HepG2 (cell line): ENCODE measurements at regions not wholly inside any gene's neighbourhood (a gene's known extent, or its start where the extent isn't known, plus 50 kb on each side); places are given as distances from the start of the nearest gene placed in this dataset.

ENCODE experiments used
- ARNTL ChIP-seq: sonication (generic); formaldehyde crosslinking; IDR thresholded peaks from 2 replicates; pipeline ENCODE4 v1.4.0; 2020; ENCODE audit warnings: mild to moderate bottlenecking, missing genetic modification reagents
- ATF3 ChIP-seq: sonication (generic); formaldehyde crosslinking; IDR thresholded peaks from 2 replicates; pipeline ENCODE4 v1.4.0; 2020; ENCODE audit warnings: missing genetic modification reagents
- BHLHE40 ChIP-seq: IDR thresholded peaks from 2 replicates; pipeline ENCODE4 v1.6.1; 2011; ENCODE audit warnings: low read length, improper control_type of control experiment
- CHD2 ChIP-seq: IDR thresholded peaks from 2 replicates; pipeline ENCODE4 v1.6.1; 2011; ENCODE audit warnings: low read depth, low read length, improper control_type of control experiment
- EED ChIP-seq: sonication (generic); formaldehyde crosslinking; IDR thresholded peaks from 2 replicates; pipeline ENCODE4 v1.5.0; 2020; ENCODE audit warnings: mild to moderate bottlenecking, missing genetic modification reagents
- FOXJ3 ChIP-seq: sonication (generic); formaldehyde crosslinking; IDR thresholded peaks from 2 replicates; pipeline ENCODE4 v1.4.0; 2020; ENCODE audit warnings: missing genetic modification reagents, mild to moderate bottlenecking, borderline replicate concordance
- GATAD2A ChIP-seq: IDR thresholded peaks from 2 replicates; pipeline ENCODE4 v1.6.1; 2016
- KLF16 ChIP-seq, 2 experiments: sonication (generic) in 1 of 2; formaldehyde crosslinking in 1 of 2; IDR thresholded peaks; 2 replicates each; pipeline versions ENCODE4 v1.6.1 to v1.8.0; 2016 to 2023; ENCODE audit warnings: missing genetic modification reagents in 2 of 2, missing compliant biosample characterization in 1 of 2
- MAFK ChIP-seq, 2 experiments: IDR thresholded peaks in 1 of 2; conservative IDR thresholded peaks in 1 of 2; 2 replicates each; pipeline ENCODE4 v1.6.1; 2011; ENCODE audit warnings: improper control_type of control experiment in 2 of 2, low read length in 2 of 2
- MAZ ChIP-seq, 2 experiments: sonication (generic) in 1 of 2; formaldehyde crosslinking in 1 of 2; IDR thresholded peaks; 2 replicates each; pipeline versions ENCODE4 v1.5.0 to v1.6.1; 2012 to 2020; ENCODE audit warnings: low read depth in 2 of 2, mild to moderate bottlenecking in 2 of 2, borderline replicate concordance in 1 of 2, improper control_type of control experiment in 1 of 2, low read length in 1 of 2, missing genetic modification reagents in 1 of 2, moderate library complexity in 1 of 2
- MBNL3 ChIP-seq: fragments of 250-450 bp; sonication (Bioruptor Pico); conservative IDR thresholded peaks from 2 replicates; pipeline ENCODE4 v1.8.0; 2022; ENCODE audit warnings: mild to moderate bottlenecking, inconsistent platforms
- MIER3 ChIP-seq: IDR thresholded peaks from 2 replicates; pipeline ENCODE4 v1.6.1; 2016; ENCODE audit warnings: missing compliant biosample characterization, borderline replicate concordance
- NCOA1 ChIP-seq: sonication (generic); formaldehyde crosslinking; IDR thresholded peaks from 2 replicates; pipeline ENCODE4 v1.9.0; 2021; ENCODE audit warnings: missing genetic modification reagents
- REL ChIP-seq: sonication (generic); formaldehyde crosslinking; conservative IDR thresholded peaks from 2 replicates; pipeline ENCODE4 v1.8.0; 2022; ENCODE audit warnings: mild to moderate bottlenecking, missing genetic modification reagents, moderate library complexity
- SOX5 ChIP-seq: IDR thresholded peaks from 2 replicates; pipeline ENCODE4 v1.6.1; 2016; ENCODE audit warnings: borderline replicate concordance
- STAT5B ChIP-seq: sonication (generic); formaldehyde crosslinking; IDR thresholded peaks from 2 replicates; pipeline ENCODE4 v1.4.0; 2020; ENCODE audit warnings: missing genetic modification reagents
- TBX2 ChIP-seq: sonication (generic); formaldehyde crosslinking; IDR thresholded peaks from 2 replicates; pipeline ENCODE4 v1.5.0; 2020; ENCODE audit warnings: missing genetic modification reagents, mild to moderate bottlenecking, borderline replicate concordance
- THRA ChIP-seq: sonication (generic); formaldehyde crosslinking; IDR thresholded peaks from 2 replicates; pipeline ENCODE4 v1.4.0; 2020; ENCODE audit warnings: missing genetic modification reagents, borderline replicate concordance
- ZBTB46 ChIP-seq: sonication (generic); formaldehyde crosslinking; IDR thresholded peaks from 2 replicates; pipeline ENCODE4 v1.4.0; 2020; ENCODE audit warnings: mild to moderate bottlenecking, missing genetic modification reagents, borderline replicate concordance
- ZNF75D ChIP-seq: sonication (generic); formaldehyde crosslinking; IDR thresholded peaks from 2 replicates; pipeline ENCODE4 v1.8.1; 2023; ENCODE audit warnings: missing genetic modification reagents, mild to moderate bottlenecking, borderline replicate concordance
- ZNF788 ChIP-seq: sonication (generic); formaldehyde crosslinking; IDR thresholded peaks from 2 replicates; pipeline ENCODE4 v1.5.0; 2020; ENCODE audit warnings: mild to moderate bottlenecking, missing genetic modification reagents, borderline replicate concordance
- TF ChIP-seq, protein P1 (sequence below): IDR thresholded peaks from 2 replicates; pipeline ENCODE4 v1.6.1; 2016

DNA sequence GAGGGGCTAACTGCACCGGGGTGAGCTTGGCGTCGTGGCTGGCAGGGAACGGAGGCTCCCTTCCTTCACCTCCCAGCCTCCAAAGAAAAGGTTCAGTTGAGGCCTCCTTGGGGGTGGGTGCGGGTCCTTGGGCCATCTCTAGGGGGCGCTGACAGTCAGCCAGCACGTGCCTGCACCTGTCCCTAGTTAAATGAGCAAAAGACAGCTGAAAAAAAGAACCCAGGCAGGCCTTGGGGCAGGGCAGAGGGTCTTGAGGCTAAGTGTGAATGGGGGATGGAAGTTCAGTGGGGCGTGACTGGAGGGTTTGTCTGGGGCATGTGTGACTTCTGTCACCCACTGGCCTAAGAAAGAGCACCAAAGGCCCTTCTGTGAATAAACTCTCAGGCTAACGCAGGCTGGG lies 56.4 kb downstream of the ZFP36L2 start (continued):
- TF ChIP-seq, protein P1, sequence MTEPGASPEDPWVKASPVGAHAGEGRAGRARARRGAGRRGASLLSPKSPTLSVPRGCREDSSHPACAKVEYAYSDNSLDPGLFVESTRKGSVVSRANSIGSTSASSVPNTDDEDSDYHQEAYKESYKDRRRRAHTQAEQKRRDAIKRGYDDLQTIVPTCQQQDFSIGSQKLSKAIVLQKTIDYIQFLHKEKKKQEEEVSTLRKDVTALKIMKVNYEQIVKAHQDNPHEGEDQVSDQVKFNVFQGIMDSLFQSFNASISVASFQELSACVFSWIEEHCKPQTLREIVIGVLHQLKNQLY (CRISPR knock-in tag): no peak; the same call in 1 of the 2 replicates
- peak; percentile 97 for TF ChIP-seq BHLHE40
- no peak for TF ChIP-seq ATF3 (CRISPR knock-in tag)
- peak; percentile 88; the same call in 1 of the 2 replicates for TF ChIP-seq EED (CRISPR knock-in tag)
- peak; percentile 66; the same call in 1 of the 2 replicates for TF ChIP-seq THRA (CRISPR knock-in tag)
- peak in 1 of 2 experiments; percentile 59; a peak in 1 of 4 replicates for TF ChIP-seq KLF16 (CRISPR knock-in tag; IDR thresholded peaks at IDR 0.05)
- TF ChIP-seq SOX5 (CRISPR knock-in tag): 0 out of 2 replicates have a peak, but pooled peaks have one; percentile 26
- TF ChIP-seq ARNTL (CRISPR knock-in tag): 0 out of 2 replicates have a peak, but pooled peaks have one; percentile 47
- TF ChIP-seq NCOA1 (CRISPR knock-in tag): no peak; the same call in 1 of the 2 replicates
- no peak for TF ChIP-seq MAFK (conservative IDR thresholded peaks at IDR 0.05 in 1 of 2, IDR thresholded peaks at IDR 0.05 in 1 of 2; ENCODE audit: low read length in 2 of 2)
- TF ChIP-seq FOXJ3 (CRISPR knock-in tag): no peak
- TF ChIP-seq ZBTB46 (CRISPR knock-in tag): no peak
- no peak for TF ChIP-seq REL (CRISPR knock-in tag)
- TF ChIP-seq GATAD2A (CRISPR knock-in tag): 0 out of 2 replicates have a peak, but pooled peaks have one; percentile 32
- no peak for TF ChIP-seq MIER3 (CRISPR knock-in tag)
- no peak for TF ChIP-seq MAZ (IDR thresholded peaks at IDR 0.05; ENCODE audit: borderline replicate concordance, low read depth, low read length)
- TF ChIP-seq MAZ (CRISPR knock-in tag; IDR thresholded peaks at IDR 0.05; ENCODE audit: low read depth): peak; percentile 72; the same call in 1 of the 2 replicates
- TF ChIP-seq MBNL3 (CRISPR knock-in tag): no peak
- TF ChIP-seq CHD2: no peak
- TF ChIP-seq TBX2 (CRISPR knock-in tag): peak; percentile 53
- TF ChIP-seq STAT5B: no peak
- TF ChIP-seq ZNF75D (CRISPR knock-in tag): no peak
- peak; percentile 71; the same call in 1 of the 2 replicates for TF ChIP-seq ZNF788 (CRISPR knock-in tag)
